GM21717 (cell line): ENCODE measurements at regions not wholly inside any gene's neighbourhood (a gene's known extent, or its start where the extent isn't known, plus 50 kb on each side); places are given as distances from the start of the nearest gene placed in this dataset.
"Not testable (repeated sequence)": the region's sequence is repeated elsewhere in the genome, so short reads cannot be mapped to it uniquely, and the experiment has no call there.

Experiments used
- ATAC-seq: cut with Tn5 transposase; IDR thresholded peaks from one replicate; pipeline ENCODE4 v1.9.1; 2021; ENCODE audit warnings: mild to moderate bottlenecking, moderate library complexity; ENCODE audit not compliant: unreplicated experiment

- ATAC-seq, result no peak
These were observed 133.0 kb upstream of the PRR20G start for GRCh38 chr3:127420829-127421228.

- ATAC-seq, result no peak
These were observed 132.1 kb upstream of the PRR20G start for GRCh38 chr3:127419641-127420553.

- ATAC-seq, result no peak
These were observed 131.3 kb upstream of the PRR20G start for GRCh38 chr3:127419182-127419581.

- no peak for ATAC-seq
These were observed 130.8 kb upstream of the PRR20G start for GRCh38 chr3:127418560-127419147.

GRCh38 chr3:127417709-127418559, 130.1 kb upstream of the PRR20G start:
- no peak for ATAC-seq

- ATAC-seq, result no peak
These were observed 126.0 kb upstream of the PRR20G start for GRCh38 chr3:127413871-127414270.

GRCh38 chr3:127413318-127413673, 125.5 kb upstream of the PRR20G start:
- no peak for ATAC-seq

- ATAC-seq, result no peak
These were observed 124.9 kb upstream of the PRR20G start for GRCh38 chr3:127412578-127413317.

GRCh38 chr3:127411875-127412274, 124.0 kb upstream of the PRR20G start:
- not testable (repeated sequence) for ATAC-seq

GRCh38 chr3:127411083-127411727, 123.4 kb upstream of the PRR20G start:
- ATAC-seq, result no peak

GRCh38 chr3:127410678-127411077, 122.8 kb upstream of the PRR20G start:
- ATAC-seq, result no peak

GRCh38 chr3:127410137-127410488, 122.3 kb upstream of the PRR20G start:
- ATAC-seq, result no peak

GRCh38 chr3:127409421-127410136, 121.7 kb upstream of the PRR20G start:
- no peak for ATAC-seq

GRCh38 chr3:127408684-127409420, 121.0 kb upstream of the PRR20G start:
- no peak for ATAC-seq

- no peak for ATAC-seq
These were observed 120.3 kb upstream of the PRR20G start for GRCh38 chr3:127408022-127408683.

GRCh38 chr3:127407026-127407939, 119.4 kb upstream of the PRR20G start:
- no peak for ATAC-seq

- ATAC-seq, result no peak
These were observed 118.6 kb upstream of the PRR20G start for GRCh38 chr3:127406309-127407025.
